Sigmoid colon (tissue), 6 donors: ENCODE measurements at regions not wholly inside any gene's neighbourhood (a gene's known extent, or its start where the extent isn't known, plus 50 kb on each side); places are given as distances from the start of the nearest gene placed in this dataset.

Experiments
- DNase-seq: peaks from one replicate; pipeline ENCODE4 v3.0.0-alpha.2; 2019
- H3K27ac ChIP-seq, 4 donors: fragments of 200-600 bp; sonication (generic); one replicate each; pipeline ENCODE4 v1.5.1; 2016 to 2019; ENCODE audit warnings: mild to moderate bottlenecking in 1 of 4
- H3K27me3 ChIP-seq, 3 donors: fragments of 200-600 bp; sonication (generic); one replicate each; pipeline ENCODE4 v1.5.1; 2019; ENCODE audit warnings: mild to moderate bottlenecking in 1 of 3
- H3K36me3 ChIP-seq, 4 donors: fragments of 200-600 bp; sonication (generic); one replicate each; pipeline ENCODE4 v1.5.1; 2016 to 2019
- H3K4me1 ChIP-seq, 4 donors: fragments of 200-600 bp; sonication (generic); one replicate each; pipeline ENCODE4 v1.5.1; 2017 to 2019
- H3K4me3 ChIP-seq, 4 donors: fragments of 200-600 bp; sonication (generic); one replicate each; pipeline ENCODE4 v1.5.1; 2017 to 2019; ENCODE audit warnings: mild to moderate bottlenecking in 2 of 4, moderate library complexity in 1 of 4
- H3K9me3 ChIP-seq, 4 donors: fragments of 200-600 bp in 3 of 4; sonication (generic) in 3 of 4; one replicate each; pipeline versions ENCODE4 v1.5.1 to v1.6.1; 2013 to 2019
- CTCF ChIP-seq, 4 experiments: fragments of 450-650 bp in 3 of 4; fragments of 200-600 bp in 1 of 4; IDR thresholded peaks; one replicate each; pipeline ENCODE4 v1.5.1; 2016 to 2019; ENCODE audit warnings: antibody characterized with exemption in 4 of 4, mild to moderate bottlenecking in 3 of 4, moderate library complexity in 2 of 4
- EP300 ChIP-seq, 4 donors: sonication (generic); formaldehyde crosslinking; IDR thresholded peaks; one replicate each; pipeline ENCODE4 v1.6.1; 2017; ENCODE audit warnings: antibody characterized with exemption in 4 of 4
- POLR2A ChIP-seq, 2 donors: fragments of 450-650 bp; IDR thresholded peaks; one replicate each; pipeline ENCODE4 v1.6.1; 2016; ENCODE audit warnings: antibody characterized with exemption in 2 of 2, mild to moderate bottlenecking in 2 of 2, moderate library complexity in 2 of 2
- POLR2AphosphoS5 ChIP-seq, 4 donors: sonication (generic); formaldehyde crosslinking; IDR thresholded peaks; one replicate each; pipeline ENCODE4 v1.6.1; 2017; ENCODE audit warnings: antibody characterized with exemption in 4 of 4
- WGBS, 2 donors: extraction: QIAGEN DNeasy Blood & Tissue Kit; methylation state at CpG; one replicate each; pipeline ENCODE4 v1.1.7; 2013; 5-methylcytosine and 5-hydroxymethylcytosine counted together
- intact Hi-C: fragments of 100-400 bp; cut with DNase I; formaldehyde crosslinking; loops from one replicate; pipeline ENCODE4 v1.15.1; 2023
- donor health status: healthy with polysubstance abuse.
- donor health status: healthy.

- DNase-seq = no peak
- intact Hi-C loops = no loop called here
Measured at GRCh38 chr19:30171138-30171635, 201.0 kb upstream of the ZNF536 start.

GRCh38 chr19:30171795-30172612, 200.2 kb upstream of the ZNF536 start:
- no peak overlapping the region for H3K27ac ChIP-seq
- no peak for DNase-seq
- no peaks in the 10 kb centered on the region for H3K9me3 ChIP-seq
- 65 to 81% methylated on average over 10 of the region's 10 CpGs for WGBS, 2 donors
- TF ChIP-seq POLR2A (IDR thresholded peaks at IDR 0.05) (no peak), POLR2AphosphoS5 (IDR thresholded peaks at IDR 0.05) (no peak), EP300 (IDR thresholded peaks at IDR 0.05) (no peak), CTCF (IDR thresholded peaks at IDR 0.05) (no peak)
- no peaks in the 10 kb centered on the region for H3K36me3 ChIP-seq
- H3K4me3 ChIP-seq = no peak overlapping the region
- H3K4me1 ChIP-seq = no peaks in the 10 kb centered on the region
- intact Hi-C loops = no loop called here
- H3K27me3 ChIP-seq = no peaks in the 10 kb centered on the region

More at GRCh38 chr19:30171138-30171635, 201.0 kb upstream of the ZNF536 start:
- TF ChIP-seq CTCF (IDR thresholded peaks at IDR 0.05) (no peak), POLR2AphosphoS5 (IDR thresholded peaks at IDR 0.05) (no peak)
- Histone ChIP-seq H3K27ac (no peak overlapping the region), H3K27me3 (no peaks in the 10 kb centered on the region), H3K4me3 (no peak overlapping the region), H3K36me3 (no peaks in the 10 kb centered on the region), H3K4me1 (no peaks in the 10 kb centered on the region), H3K9me3 (no peaks in the 10 kb centered on the region)
- 96 to 97% methylated on average over 3 of the region's 3 CpGs for WGBS, 2 donors

GRCh38 chr19:30172613-30173242, 199.5 kb upstream of the ZNF536 start:
- H3K9me3 ChIP-seq = no peaks in the 10 kb centered on the region
- no peaks in the 10 kb centered on the region for H3K27me3 ChIP-seq
- intact Hi-C loops = no loop called here
- no peak for TF ChIP-seq EP300 (IDR thresholded peaks at IDR 0.05)
- no peak for TF ChIP-seq POLR2A (IDR thresholded peaks at IDR 0.05)
- no peak for TF ChIP-seq POLR2AphosphoS5 (IDR thresholded peaks at IDR 0.05)
- TF ChIP-seq CTCF (IDR thresholded peaks at IDR 0.05) = no peak
- no peaks in the 10 kb centered on the region for H3K36me3 ChIP-seq
- H3K27ac ChIP-seq = no peak overlapping the region
- no peak overlapping the region for H3K4me3 ChIP-seq
- H3K4me1 ChIP-seq = no peaks in the 10 kb centered on the region
- no peak for DNase-seq
- WGBS, 2 donors = 20 to 63% methylated on average over 8 of the region's 8 CpGs

GRCh38 chr19:30173593-30174356, 198.4 kb upstream of the ZNF536 start:
- no peaks in the 10 kb centered on the region for H3K9me3 ChIP-seq
- 17 to 66% methylated on average over 13 of the region's 13 CpGs for WGBS, 2 donors
- intact Hi-C loops = no loop called here
- no peaks in the 10 kb centered on the region for H3K4me1 ChIP-seq
- H3K27me3 ChIP-seq = no peaks in the 10 kb centered on the region
- no peak overlapping the region for H3K27ac ChIP-seq
- no peaks in the 10 kb centered on the region for H3K36me3 ChIP-seq
- H3K4me3 ChIP-seq = no peak overlapping the region
- no peak for DNase-seq
- TF ChIP-seq POLR2AphosphoS5 (IDR thresholded peaks at IDR 0.05) = no peak
- no peak for TF ChIP-seq POLR2A (IDR thresholded peaks at IDR 0.05)
- no peak for TF ChIP-seq EP300 (IDR thresholded peaks at IDR 0.05)
- TF ChIP-seq CTCF (IDR thresholded peaks at IDR 0.05) = no peak
